ENCODE measurements at regions not wholly inside any gene's neighbourhood (a gene's known extent, or its start where the extent isn't known, plus 50 kb on each side); places are given as distances from the start of the nearest gene placed in this dataset.

DNA sequence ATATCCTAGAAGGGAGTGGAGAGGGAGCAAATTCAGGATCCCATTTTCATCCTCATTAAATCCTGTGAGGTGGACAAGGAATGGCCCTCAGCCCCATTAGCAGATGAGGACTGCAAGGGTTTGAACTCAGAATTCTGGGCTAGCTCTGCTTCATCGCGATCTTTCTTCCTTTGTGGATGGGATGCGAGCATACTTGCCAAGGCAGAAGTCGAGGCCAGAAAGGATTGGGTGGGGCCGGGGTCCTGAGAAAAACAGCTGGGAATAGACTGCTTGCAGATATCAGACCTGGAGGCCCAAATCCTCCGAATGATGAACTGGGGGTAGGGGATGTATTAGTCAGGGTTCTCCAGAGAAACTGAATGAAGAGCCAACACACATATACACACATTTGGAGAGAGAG, 179.0 kb downstream of the CHST1 start:
- no peak for DNase-seq (ENCODE audit: low spot score)
- TF ChIP-seq, protein P1, sequence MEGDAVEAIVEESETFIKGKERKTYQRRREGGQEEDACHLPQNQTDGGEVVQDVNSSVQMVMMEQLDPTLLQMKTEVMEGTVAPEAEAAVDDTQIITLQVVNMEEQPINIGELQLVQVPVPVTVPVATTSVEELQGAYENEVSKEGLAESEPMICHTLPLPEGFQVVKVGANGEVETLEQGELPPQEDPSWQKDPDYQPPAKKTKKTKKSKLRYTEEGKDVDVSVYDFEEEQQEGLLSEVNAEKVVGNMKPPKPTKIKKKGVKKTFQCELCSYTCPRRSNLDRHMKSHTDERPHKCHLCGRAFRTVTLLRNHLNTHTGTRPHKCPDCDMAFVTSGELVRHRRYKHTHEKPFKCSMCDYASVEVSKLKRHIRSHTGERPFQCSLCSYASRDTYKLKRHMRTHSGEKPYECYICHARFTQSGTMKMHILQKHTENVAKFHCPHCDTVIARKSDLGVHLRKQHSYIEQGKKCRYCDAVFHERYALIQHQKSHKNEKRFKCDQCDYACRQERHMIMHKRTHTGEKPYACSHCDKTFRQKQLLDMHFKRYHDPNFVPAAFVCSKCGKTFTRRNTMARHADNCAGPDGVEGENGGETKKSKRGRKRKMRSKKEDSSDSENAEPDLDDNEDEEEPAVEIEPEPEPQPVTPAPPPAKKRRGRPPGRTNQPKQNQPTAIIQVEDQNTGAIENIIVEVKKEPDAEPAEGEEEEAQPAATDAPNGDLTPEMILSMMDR (IDR thresholded peaks at IDR 0.05; ENCODE audit: borderline replicate concordance, control extremely low read depth, extremely low read depth, insufficient read depth, missing control alignments): no peak
- in situ Hi-C loops (cut with MboI; ENCODE audit: low sequenced_read_pairs, unreplicated experiment): no loop called here

DNA sequence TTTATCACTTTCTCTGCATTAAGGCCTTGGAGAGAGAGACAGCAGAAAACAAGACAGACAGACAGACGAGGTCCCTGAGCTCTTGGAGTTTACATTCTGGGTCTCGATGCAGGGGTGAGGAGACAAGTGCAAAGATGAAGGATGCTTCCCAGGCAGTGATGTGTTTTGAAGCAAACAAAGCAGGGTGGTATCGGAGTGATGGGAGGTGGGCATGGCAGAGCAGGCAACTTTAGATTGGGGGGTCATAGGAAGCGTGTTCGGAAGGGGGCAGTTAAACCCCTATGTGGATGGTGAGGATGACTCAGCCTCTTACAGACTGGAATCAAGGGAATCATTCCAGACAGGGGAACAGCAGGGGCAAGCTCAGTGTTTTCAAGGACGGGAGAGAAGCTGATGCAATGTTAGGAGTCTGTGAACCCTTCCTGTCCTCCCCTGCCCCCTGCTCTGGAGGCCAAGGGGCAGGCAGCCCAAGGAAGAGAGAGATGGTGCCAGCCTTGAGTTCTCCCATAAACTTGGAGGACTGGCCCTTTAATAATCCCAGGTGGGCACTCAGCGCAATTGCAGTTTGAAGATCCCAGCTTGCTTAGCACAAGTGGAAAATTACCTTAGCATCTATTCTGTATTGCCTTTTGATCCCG, 180.2 kb downstream of the CHST1 start:
- no peak for DNase-seq (ENCODE audit: low spot score)
- in situ Hi-C loops (cut with MboI; ENCODE audit: low sequenced_read_pairs, unreplicated experiment): no loop called here
- TF ChIP-seq, protein P1 (IDR thresholded peaks at IDR 0.05; ENCODE audit: borderline replicate concordance, control extremely low read depth, extremely low read depth, insufficient read depth, missing control alignments): no peak

DNA sequence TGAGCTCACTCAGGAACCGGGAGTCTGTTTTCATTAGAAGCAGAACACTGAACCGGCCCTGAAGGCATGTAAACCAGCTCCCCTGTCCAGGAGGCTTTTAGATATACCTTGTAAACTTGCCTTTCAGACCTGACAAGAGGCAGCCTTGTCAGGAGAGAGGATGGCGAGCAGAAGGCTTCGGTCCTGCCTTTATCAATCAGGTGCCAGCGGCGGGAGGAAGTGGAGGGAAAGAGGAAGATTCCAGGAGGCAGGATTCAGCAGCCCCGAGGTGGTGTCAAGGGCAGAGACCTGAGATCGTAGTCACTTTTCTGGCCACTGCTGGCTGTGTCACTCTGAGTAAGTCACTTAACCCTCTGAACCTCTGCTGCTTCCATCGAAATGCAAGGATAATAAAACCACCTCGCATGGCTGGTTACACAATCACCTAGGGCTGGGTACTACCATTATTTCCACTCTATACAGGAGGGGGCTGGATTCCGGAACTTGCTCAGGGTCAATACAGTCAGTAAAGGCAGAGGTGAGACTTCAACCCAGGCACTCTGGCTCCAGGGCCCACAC, 181.0 kb downstream of the CHST1 start:
- TF ChIP-seq, protein P1 (IDR thresholded peaks at IDR 0.05; ENCODE audit: borderline replicate concordance, control extremely low read depth, extremely low read depth, insufficient read depth, missing control alignments): no peak
- in situ Hi-C loops (cut with MboI; ENCODE audit: low sequenced_read_pairs, unreplicated experiment): no loop called here
- no peak for DNase-seq (ENCODE audit: low spot score)

DNA sequence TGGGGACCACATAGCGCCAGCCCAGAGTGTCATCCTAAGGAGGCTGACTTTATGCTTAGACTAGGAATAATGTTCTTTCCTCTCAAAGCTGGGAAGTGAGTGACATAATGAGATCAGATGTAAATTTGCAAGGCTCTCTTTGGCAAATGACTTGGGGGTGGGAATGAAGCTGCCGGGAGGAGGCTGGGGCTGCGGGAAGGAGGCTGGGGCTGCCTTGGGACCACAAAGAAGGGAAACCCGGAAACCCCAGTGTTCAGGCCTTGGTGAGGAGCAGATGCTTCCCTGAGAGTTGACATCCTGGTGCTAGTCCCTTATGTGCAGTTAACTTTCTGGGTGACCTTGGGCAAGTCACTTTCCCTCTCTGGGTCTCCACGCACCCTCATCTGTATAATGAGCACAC, 182.0 kb downstream of the CHST1 start:
- no peak for DNase-seq (ENCODE audit: low spot score)
- TF ChIP-seq, protein P1 (IDR thresholded peaks at IDR 0.05; ENCODE audit: borderline replicate concordance, control extremely low read depth, extremely low read depth, insufficient read depth, missing control alignments): no peak
- in situ Hi-C loops (cut with MboI; ENCODE audit: low sequenced_read_pairs, unreplicated experiment): no loop called here

DNA sequence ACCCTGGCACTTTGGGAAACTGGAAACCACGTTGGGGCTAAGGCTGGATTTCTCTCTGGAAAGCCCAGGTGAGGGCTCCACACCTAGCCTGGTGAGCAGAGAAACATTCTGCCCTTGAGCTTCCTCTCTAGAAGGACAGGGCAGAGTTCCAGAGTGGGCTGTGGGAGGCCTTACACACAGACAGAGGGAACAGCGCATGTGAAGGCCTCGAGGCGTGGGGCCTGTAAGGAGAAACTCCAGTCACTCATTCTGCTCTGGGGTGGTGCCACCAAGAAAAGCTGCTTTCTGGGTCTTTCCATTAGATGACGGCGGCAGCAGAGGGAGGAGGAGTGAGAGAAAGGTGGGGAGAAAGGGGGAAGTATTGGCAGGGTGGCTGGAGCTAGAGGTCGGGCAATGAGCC, 183.1 kb downstream of the CHST1 start:
- no peak for DNase-seq (ENCODE audit: low spot score)
- in situ Hi-C loops (cut with MboI; ENCODE audit: low sequenced_read_pairs, unreplicated experiment): no loop called here
- TF ChIP-seq, protein P1 (IDR thresholded peaks at IDR 0.05; ENCODE audit: borderline replicate concordance, control extremely low read depth, extremely low read depth, insufficient read depth, missing control alignments): no peak

DNA sequence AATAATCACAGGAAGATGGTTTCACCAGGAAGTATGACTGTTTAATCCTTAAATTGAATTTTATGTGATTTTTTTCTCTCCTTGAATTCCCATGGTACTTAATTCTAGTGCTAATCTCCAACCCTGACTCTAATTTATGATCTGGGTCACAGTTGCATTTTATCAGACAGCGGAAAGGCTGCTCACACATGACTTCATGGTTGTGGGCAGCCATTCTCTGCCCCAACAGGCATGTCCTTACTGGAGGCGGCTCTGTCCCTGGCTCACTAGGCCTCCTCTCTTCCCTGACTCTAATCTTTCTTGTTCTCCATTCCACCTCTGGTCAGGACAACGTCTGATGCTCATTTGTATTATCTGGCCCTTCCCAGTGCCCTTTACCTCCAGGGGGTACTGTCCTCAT, 184.4 kb downstream of the CHST1 start:
- in situ Hi-C loops (cut with MboI; ENCODE audit: low sequenced_read_pairs, unreplicated experiment): no loop called here
- TF ChIP-seq, protein P1 (IDR thresholded peaks at IDR 0.05; ENCODE audit: borderline replicate concordance, control extremely low read depth, extremely low read depth, insufficient read depth, missing control alignments): no peak
- no peak for DNase-seq (ENCODE audit: low spot score)

Measured in GM13976 (cell line).